ENCODE measurements at regions not wholly inside any gene's neighbourhood (a gene's known extent, or its start where the extent isn't known, plus 50 kb on each side); places are given as distances from the start of the nearest gene placed in this dataset.
"Not testable (repeated sequence)": the region's sequence is repeated elsewhere in the genome, so short reads cannot be mapped to it uniquely, and the experiment has no call there.

DNA sequence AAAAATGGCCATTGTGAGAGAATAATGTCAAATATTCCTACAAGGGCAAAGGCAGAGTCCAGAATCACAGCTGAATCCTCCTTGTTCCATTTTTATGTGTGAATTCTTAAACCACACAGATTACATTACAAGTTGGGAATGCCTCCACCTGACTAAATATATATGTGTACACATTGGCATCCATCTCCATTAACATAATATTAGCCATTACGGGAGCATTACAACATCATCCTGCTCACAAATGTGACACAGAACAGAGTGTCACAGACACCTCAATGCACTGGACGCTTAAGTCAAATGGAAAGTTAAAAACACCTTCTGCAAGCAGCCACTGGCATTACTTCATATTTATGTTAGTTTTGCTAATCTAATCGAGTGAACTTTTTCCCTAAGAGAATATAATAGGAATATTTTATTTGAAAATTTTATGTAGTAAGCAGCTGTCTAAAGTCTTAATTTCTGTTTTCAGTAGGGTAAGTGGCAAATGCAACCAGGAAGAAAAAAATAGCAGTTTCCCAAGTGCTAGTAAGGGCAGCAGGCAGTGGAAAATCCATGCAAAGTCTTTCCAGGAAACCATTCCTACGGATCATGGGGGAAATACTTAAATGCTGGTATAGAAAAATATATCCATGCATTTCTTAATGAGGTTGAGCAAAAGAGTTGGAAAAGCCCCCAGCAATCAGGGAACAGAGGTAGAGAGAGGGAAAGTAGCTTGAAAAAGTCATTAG, 255.6 kb downstream of the OSR1 start:
- DNase-seq (ENCODE audit: low read depth, low spot score) = no peak

DNA sequence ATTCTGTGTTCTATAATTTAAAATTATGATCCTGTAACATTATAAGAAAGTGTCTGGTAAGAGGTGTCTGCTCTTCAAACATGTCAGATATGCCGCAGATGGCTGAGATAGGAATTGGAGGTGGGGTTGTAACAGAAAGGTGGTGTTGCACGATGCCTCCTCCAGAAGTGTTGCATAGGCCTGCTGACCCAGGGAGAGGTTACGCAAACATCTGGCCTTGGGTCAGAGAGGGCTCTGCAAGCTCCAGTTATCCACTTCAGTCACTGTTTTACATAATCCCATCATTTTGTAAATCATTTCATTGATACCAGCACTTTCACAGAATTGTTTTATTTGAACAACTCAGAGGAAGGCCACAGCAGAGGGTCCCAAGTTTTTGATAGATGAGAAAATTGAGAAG, 256.5 kb downstream of the OSR1 start:
- DNase-seq (ENCODE audit: low read depth, low spot score) = no peak

- DNase-seq (ENCODE audit: low read depth, low spot score) = no peak
These were observed 257.9 kb downstream of the OSR1 start for GRCh38 chr2:19100570-19100969.

- DNase-seq (ENCODE audit: low read depth, low spot score) = no peak
These were observed 259.2 kb downstream of the OSR1 start for GRCh38 chr2:19099181-19099580.

DNA sequence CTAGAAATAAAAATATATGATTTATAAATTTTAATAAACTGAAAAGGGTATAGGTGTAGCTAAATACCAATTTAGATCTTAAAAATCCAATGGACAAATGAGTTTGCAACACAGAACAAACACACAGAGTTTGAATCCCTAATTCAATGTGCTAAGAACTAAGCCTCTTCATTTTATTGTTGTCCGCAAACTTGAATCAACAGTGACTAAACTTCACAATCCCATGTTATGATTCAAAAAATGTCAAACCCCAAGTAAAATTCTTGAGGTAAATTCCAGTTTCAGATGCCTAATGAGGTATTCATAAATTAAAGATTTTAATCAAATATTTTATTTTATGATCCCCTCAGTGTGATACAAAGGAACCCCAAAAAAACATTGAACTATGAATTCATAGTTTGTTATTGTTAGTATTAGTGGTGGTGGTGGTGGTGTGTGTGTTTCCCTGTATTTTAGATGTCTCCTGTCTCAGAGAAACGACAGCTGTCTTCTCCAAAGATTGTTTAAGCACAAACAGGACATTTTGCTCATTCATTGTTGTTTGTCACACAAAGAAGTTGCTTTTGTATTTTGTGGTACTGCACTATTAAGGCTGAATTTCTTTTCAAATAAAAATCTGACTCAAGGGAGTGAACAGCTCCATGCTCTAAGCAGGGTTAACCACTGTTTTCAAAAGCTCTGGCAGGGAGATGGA, 259.8 kb downstream of the OSR1 start:
- no peak for DNase-seq (ENCODE audit: low read depth, low spot score)

GRCh38 chr2:19089476-19089875, 268.9 kb downstream of the OSR1 start:
- not testable (repeated sequence) for DNase-seq (ENCODE audit: low read depth, low spot score)

- DNase-seq (ENCODE audit: low read depth, low spot score) = no peak
These were observed 272.2 kb downstream of the OSR1 start for GRCh38 chr2:19086231-19086651.

GRCh38 chr2:19078709-19079108, 279.7 kb downstream of the OSR1 start:
- no peak for DNase-seq (ENCODE audit: low read depth, low spot score)

DNA sequence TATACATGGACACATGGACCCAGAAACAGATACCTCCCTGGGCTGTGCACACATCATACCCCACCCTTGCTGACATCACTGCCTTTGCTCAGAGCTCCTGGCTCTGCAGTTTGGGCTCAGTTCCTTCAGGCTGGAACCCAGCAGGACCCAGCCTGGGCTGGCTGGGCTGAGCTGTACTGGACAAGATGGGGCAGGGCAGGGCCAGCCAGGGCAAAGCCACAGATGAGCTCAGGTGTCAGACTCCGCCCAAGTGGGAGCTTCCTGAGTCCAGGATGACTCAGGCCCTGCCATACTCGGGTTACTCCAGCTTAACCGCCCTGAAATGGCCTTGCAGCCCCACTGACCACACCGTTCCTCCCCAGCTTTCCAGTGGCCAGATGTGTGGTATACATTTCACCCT, 284.9 kb downstream of the OSR1 start:
- peak; percentile 36 for DNase-seq (ENCODE audit: low read depth, low spot score)

DNA sequence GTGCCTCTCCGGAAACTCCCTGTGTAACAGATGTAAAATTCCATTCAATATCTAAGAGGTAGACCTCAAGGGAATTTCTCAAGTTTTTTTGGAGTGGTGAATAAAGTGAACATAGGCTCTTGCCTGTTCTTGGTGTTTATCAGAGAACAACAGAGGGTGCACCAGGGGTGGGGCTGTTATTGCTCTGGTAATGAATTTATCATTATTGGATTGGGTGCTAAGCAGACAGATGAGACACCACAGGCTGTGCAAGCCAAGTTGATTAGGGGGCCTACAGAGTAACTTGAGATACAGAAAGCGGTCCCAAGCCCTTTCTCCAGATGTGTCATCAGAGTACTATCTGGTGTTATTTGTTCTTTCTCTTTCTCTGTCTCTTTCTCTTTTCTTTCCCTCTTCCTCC, 286.3 kb downstream of the OSR1 start:
- no peak for DNase-seq (ENCODE audit: low read depth, low spot score)

DNA sequence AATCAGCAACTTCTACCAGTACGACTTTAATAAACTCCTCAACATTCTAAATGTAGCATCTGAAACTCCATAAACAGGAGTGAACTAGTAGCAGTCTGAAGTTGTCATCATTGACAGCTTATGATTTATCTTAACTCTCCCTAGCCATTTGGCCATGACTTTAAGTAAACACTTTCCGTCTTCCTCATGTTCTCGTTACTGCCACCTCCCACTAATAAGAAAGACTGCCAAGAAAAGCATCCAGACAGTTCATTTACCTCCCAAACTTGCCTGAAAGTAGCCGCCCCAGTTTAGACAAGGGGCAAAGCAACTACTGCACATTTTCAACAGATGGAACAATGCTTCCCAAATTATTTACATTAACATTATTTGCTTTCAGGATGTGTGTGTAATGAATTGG, 287.5 kb downstream of the OSR1 start:
- DNase-seq (ENCODE audit: low read depth, low spot score) = no peak

DNA sequence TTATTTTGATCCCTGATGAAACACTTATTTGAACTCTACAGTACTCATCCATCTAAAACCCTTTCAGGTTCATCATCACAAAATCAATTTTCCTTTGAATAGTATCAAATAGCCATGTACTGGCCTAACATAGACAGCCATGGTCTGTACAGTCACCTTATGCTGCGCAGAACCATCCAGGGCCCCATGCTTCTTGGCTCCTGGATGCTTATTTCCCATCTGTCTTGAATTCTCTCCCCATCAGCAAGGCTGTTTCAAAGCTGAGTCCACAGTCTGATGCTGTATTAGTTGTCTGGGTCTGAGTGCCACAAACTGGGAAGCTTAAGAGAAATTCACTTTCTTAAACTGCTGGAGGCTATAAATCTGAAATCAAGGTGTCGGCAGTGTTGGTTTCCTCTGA, 290.2 kb downstream of the OSR1 start:
- DNase-seq (ENCODE audit: low read depth, low spot score) = no peak

DNA sequence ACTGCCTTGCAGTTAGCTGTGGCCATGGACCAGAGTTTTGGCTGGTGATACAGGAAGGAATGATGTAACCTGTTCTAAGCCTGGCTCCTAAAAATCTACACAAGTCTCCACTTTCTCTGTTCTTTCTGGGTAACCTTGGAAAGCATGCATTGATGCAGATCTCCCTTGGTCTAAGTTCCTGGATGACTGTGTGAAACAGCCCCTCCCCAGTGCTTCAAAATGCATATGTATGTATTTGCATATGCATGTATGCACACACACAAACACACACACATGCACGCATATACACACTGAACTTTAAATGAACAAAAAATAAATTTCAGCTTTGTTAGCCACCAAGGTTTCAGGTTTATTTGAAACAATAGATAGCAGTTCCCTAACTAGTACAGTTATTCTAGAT, 296.1 kb downstream of the OSR1 start:
- DNase-seq (ENCODE audit: low read depth, low spot score) = no peak

- DNase-seq (ENCODE audit: low read depth, low spot score) = no peak
These were observed 299.3 kb downstream of the OSR1 start for GRCh38 chr2:19059076-19059475.

DNA sequence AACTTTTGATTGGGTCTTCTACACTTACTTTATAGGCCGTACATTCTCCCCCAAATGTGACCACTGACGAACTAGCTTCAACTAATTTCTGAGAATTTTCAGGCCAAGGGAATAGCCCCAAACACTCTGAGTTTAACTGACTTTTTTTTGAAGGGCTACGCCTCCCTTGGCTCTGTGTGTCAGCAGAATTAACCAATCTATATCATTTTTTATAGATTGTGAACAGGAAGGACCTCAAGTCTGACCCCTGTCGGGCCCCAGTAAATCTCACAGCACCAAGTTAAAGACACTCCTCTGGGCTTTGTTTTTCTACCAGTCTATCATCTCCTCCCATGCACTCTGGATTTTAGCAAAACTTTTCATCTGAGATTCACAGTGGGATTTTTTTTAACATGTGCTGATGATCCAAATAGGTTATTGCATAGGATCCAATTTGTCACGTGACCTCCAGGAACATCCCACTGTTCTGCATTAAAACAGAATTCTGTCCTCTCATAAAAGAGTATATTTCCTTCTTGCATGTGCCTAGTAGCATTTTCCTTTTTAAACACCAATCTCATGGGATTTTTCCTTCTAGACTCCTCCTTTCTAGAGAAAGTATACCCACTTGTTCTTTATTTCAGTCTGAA, 307.1 kb downstream of the OSR1 start:
- DNase-seq (ENCODE audit: low read depth, low spot score) = no peak

GRCh38 chr2:19050354-19050753, 308.1 kb downstream of the OSR1 start:
- DNase-seq (ENCODE audit: low read depth, low spot score) = no peak

GRCh38 chr2:19048593-19049266, 309.7 kb downstream of the OSR1 start:
- DNase-seq (ENCODE audit: low read depth, low spot score) = no peak

- DNase-seq (ENCODE audit: low read depth, low spot score) = no peak
These were observed 311.2 kb downstream of the OSR1 start for GRCh38 chr2:19046986-19047780.

DNA sequence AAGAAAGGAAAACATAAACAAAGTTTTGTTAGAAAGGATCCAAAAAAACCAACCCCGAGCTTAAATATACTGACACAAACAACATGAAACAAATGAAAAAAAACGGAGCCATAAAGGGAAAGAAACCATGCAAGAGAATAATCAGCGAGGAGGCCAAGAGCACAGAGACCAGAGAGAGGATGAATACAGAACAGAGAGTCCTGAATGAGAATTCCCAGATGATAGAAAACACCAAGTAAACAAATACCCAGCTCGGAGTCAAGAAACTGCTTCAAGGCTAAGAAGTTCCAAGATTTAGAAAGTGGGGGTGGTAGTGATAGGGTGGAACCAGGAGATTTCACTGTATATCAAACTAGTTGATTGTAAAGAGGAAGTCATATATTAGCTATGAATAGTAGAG, 313.3 kb downstream of the OSR1 start:
- DNase-seq (ENCODE audit: low read depth, low spot score) = no peak

DNA sequence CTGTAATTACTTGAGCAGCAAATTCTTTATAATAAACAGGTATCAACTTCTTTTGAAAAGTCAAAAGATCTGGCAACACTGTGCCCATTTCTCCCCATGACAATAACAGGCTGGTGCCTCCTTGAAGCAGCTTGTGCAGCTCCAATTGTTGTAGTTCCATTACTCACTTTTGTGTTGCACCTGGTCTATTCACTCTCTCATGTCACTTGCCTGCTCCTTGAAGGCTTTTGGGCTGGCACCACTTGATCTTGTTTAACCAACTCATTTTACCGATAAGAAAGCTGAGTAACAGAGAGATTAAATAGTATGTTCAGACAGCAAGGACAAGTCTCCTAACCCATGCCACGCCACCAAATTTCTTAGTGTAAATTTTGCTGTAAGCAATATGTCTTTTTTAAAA, 314.5 kb downstream of the OSR1 start:
- DNase-seq (ENCODE audit: low read depth, low spot score) = no peak

DNA sequence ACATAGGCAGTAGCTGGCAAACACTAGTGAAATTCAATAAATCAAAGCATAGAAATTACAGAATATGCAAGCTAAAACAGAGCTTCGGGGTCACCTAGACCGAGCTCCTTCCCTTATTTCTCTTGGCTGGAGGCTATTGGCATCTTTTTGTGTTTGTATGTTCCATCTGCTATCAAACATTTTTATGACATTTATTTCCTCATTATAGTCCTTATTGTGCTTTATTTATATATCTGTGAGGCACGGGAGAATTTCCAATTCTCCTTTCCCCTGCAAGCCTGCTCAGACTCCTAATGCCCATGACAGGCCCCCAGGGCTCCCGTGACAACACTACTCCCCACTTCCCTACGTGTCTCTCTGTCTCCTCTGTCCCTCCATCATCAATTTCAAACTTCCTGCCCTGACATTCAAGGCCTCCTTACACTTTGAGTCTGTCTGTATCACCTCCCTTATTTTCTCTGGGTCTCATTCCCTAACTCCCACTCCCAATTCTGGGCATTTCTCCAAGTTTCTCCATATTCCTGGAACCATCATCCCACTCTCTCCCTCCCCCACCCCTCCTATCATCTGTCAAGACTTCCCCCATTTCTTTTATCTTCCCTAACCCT, 316.9 kb downstream of the OSR1 start:
- no peak for DNase-seq (ENCODE audit: low read depth, low spot score)

All from smooth muscle cell of the brain vasculature (primary cell).